HG03135 (cell line): ENCODE measurements at regions not wholly inside any gene's neighbourhood (a gene's known extent, or its start where the extent isn't known, plus 50 kb on each side); places are given as distances from the start of the nearest gene placed in this dataset.

Experiments
- ATAC-seq: cut with Tn5 transposase; IDR thresholded peaks from one replicate; pipeline ENCODE4 v1.9.1; 2021; ENCODE audit warnings: mild to moderate bottlenecking, moderate library complexity; ENCODE audit not compliant: unreplicated experiment

DNA sequence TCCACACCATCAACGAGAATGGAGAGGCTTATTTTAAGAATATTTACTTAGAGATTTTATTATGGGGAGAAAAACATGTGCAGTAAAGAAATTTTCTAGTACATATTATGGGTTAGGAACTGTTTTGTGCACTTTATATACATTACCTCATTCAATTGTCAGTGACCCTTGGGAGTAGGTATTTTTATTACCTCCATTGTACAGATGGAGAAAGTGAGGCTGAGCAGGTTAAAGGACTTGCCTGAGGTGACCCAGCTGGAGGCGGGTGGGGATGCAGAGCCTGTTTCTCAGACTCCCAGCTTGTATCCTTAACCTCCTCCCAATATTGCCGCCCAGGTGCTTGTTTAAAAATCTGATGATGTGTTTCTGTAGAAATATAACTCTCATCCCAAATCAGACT, 356.7 kb downstream of the HRH4 start:
- ATAC-seq = no peak

- no peak for ATAC-seq
Observed at GRCh38 chr18:24817587-24818371, 357.3 kb downstream of the HRH4 start.

DNA sequence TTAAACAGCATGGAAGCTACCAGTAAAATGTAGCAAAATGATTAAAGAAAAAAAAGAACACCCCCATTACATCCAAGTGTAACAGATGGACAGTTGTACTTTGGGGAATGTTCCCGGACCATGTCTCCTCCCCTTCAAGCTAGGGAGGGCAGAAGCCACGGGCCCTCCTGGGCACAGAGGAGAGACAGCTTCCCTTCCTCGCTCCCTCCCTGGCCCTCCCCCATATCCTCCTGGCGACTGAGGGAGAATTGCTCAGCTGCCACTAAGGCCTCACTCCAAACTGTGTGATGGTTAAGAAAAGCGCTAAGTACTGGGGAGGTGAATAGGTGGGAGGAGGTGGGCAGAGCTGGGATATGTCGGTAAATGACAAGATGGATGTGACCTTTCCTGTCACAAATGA, 358.0 kb downstream of the HRH4 start:
- no peak for ATAC-seq

DNA sequence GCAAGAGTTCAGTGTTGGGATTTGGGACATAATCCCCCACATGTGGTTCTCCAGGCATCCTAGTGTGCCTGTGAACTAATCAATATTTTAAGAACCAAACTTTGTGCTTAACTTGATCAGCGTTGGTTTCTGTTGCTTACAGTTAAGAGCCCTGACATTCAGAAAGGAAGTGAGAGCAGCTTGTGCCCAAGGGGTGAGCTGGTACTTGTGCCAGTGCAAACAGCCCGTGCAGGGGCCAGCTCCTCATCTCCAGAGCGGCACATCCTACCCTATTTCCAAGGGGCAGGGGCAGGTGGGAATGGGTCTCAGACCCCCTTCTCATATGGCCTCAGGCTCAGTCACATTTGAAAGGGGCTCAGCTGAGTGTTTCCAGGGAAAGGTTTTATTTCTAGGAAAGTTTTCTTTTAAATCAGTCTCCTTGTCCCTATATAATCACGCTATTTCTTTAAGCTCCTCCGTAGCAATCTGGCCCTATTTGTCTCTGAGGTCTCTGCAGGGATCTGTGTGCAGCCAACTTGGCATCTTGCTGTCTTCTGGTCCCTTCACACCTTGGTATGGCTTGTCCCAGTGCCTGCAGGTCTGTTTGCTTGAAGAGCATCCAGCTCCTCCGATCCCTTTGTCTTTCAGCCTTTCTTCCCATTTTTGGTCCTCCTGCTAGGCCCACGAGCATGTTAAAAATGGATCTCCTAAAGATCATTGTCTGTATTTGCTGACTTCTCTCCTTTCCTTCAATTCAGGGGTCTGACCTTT, 358.9 kb downstream of the HRH4 start:
- no peak for ATAC-seq

DNA sequence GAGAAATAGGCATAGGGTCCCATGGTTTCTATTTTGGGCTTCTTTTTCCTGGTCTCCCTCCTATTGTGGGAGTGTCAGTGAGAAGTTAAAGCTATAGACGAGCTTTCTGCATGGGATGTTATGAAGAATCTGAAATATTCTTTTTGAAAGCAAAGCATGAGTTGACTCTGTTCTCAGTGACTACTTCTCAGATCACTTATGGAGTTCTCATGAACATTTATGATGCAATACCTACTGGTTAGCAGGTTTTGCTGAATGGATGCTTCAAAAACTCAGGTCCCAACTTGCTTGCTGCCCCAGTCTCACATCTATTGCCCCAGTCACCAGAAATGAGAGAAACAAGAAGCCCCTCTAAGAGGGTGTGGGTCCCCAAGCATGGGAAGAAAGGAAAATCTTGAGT, 365.0 kb downstream of the HRH4 start:
- no peak for ATAC-seq

DNA sequence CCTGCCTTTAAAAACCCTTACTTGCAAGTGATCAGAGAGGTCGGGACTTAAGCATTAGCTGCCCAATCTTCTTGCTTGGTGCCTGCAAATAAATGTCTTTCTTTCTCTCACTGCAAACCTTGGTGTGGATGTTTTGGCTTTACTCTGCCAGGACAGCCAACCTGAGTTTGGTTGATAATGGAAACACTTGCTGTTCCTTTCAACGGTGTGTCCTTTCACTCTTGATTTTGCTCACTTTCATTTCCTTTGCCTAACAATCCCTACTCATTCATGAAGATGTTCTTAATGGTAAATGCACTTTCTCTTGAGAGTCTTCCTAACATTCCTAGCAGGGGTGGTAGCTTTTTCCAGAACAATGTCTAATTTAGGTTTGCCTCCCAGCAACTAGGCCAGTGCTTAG, 366.2 kb downstream of the HRH4 start:
- ATAC-seq = no peak

DNA sequence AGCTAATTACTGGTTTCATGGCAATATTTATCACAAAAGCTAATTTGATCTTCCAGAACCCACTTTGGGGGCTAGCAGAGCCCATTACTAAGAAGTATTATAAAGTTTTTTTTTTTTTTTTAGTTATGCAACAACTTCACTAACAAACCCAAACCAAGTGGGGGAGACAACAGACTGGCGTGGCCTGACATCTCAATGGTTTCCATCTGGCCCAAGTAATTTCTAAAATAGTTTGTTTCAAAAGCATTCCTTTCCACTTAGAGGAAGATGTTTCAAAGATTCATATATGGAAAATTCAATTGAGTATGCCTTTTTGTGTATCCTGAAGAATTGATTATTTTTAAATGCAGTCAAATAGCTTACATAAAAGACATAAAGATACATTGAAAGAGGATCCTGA, 367.1 kb downstream of the HRH4 start:
- no peak for ATAC-seq

DNA sequence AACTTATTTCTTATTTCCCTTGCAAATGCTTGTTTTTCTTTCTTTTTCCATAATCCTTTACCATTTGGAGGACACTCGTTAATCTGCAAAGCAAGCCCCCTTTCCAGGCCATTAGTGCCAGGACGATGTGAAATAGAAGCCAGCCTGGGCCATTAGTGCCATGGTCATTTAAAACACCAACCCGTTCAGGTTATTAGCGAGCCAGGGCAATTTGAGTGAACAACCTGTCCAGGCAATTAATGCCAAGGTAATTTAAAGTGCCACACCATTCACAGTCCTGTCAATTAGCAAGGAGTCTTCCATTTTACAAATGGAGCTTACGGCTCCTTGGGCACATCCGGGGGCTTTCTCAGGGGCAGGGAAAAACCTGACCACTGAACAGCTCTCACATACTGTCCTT, 370.6 kb downstream of the HRH4 start:
- ATAC-seq = no peak

DNA sequence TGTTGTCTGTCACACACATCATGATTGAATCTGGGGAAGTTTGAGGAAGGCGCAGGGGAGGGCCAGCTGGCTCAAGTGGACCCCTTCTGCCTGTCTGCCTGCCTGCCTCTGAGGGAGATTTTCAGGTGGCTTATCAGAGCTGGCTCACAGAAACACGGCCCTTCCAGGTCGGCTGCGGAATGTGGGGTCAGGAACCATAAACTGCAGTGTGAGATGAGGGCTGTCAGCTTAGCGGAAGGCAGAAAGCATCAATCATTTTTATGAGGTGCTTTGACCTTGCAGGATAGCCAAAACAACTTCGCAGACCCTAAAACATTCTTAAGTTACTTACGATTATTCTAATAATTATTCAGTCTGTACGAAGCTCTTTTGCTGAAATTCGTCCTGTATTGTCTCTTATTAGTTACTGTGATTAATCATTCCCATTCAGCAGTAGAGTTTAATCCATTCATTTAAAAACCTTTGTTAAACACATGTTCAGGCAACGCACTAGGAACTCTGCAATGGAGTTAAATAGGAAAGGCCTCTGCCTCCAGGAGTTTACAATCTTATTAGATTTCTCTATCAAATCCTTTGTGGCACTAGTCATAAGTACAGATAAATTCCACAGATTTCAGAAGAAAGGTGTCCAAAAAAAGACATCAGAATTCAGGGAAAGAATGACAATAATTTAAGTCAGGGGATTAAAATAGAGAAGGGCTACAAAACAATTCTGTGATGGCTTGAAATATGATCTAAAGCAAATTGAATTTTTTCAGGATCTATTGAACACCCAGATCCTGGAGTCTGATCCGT, 371.6 kb downstream of the HRH4 start:
- ATAC-seq = no peak

GRCh38 chr18:24835751-24836150, 375.3 kb downstream of the HRH4 start:
- ATAC-seq = no peak

- no peak for ATAC-seq
Observed at GRCh38 chr18:24837066-24837465, 376.6 kb downstream of the HRH4 start.

- ATAC-seq = no peak
Observed at GRCh38 chr18:24840051-24840450, 379.6 kb downstream of the HRH4 start.

GRCh38 chr18:24840640-24841039, 380.2 kb downstream of the HRH4 start:
- ATAC-seq = no peak

GRCh38 chr18:24841536-24841935, 381.1 kb downstream of the HRH4 start:
- ATAC-seq = no peak

GRCh38 chr18:24843123-24843522, 382.7 kb downstream of the HRH4 start:
- no peak for ATAC-seq

- no peak for ATAC-seq
Observed at GRCh38 chr18:24846138-24846537, 385.7 kb downstream of the HRH4 start.

DNA sequence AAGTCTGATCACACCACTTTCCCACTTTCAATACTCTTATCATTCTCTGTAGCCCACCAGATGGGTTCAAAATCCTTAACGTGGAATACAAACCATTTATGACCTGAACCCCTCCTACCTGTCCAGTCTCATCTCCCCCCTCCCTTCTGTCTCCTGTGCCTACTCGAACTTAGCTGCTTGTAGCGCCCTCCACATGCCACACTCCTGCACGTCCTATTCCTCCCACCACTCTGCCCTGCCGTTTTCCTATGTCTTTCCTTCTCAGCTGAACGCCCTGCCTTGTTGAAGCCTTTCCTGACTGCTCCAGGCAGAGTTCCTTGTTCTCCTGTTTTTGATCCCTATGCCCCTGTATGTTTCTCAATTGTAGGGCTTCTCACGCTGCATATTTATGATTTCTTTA, 390.1 kb downstream of the HRH4 start:
- ATAC-seq = no peak

- no peak for ATAC-seq
Observed at GRCh38 chr18:24853076-24853475, 392.6 kb downstream of the HRH4 start.

DNA sequence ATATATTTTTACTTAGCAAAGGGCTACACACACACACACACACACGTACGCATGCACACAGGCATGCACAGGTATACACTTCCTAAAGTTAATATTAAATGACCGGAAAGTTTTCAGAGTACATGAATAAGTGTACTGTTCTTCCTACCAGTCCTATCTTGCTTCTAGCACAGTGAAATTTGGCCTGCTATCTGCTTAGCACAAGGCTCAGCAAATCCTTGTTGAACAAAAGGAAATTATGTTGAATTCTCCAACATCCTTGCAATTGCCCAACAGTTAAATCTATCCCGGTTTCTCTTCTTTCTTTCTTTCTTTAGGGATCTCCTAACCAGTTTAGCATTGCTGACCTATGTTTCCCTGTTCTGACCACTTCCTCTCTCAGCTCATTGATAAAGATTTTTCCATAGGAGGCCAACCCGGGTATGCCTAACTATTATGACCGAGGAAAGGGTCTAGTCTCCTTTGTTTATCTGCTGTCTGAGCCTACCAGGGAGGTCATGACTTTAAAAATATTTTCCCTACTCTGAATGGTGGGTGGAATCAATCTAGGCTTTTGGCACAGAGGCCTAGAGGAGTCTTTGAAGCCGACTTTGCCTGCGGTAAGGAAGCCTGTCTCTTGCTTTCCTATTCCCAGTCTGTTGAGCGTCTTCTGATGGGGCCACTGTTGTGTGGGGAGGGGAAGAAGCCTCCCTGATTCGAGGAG, 400.7 kb downstream of the HRH4 start:
- no peak for ATAC-seq

- ATAC-seq = no peak
Observed at GRCh38 chr18:24862201-24862816, 401.9 kb downstream of the HRH4 start.

DNA sequence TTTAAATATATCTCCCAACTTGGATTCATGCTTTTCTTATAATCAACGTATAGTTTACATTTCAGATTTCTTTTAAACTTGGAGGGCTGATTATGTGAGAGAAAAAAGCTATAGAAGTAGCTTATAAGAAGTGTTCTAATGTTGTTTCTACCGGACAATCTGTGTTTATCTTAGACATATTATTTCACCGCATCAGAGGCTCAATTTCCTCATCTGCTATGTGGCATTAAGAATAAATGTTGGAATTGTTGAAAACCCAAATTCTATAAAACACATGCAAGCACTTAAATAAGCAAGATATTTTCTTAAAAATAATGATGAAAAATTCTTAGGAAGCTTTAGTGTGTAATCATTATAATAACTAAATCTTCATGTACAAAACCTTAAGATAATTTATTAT, 407.9 kb downstream of the HRH4 start:
- no peak for ATAC-seq
